H1 (cell line): ENCODE measurements at regions not wholly inside any gene's neighbourhood (a gene's known extent, or its start where the extent isn't known, plus 50 kb on each side); places are given as distances from the start of the nearest gene placed in this dataset.

Experiments used
- CTCF ChIA-PET: fragments of 300-600 bp; sonication (Branson Sonifier 250); formaldehyde crosslinking; loops from one replicate; lab custom pipeline; 2021; ENCODE audit not compliant: partially characterized antibody; lab: Charles Lee
- POLR2A ChIA-PET: fragments of 300-600 bp; sonication (Branson Sonifier 250); formaldehyde crosslinking; loops from one replicate; lab custom pipeline; 2021; ENCODE audit warnings: inconsistent platforms; ENCODE audit not compliant: partially characterized antibody; lab: Charles Lee
- DNase-seq, 2 experiments: peaks; one replicate each; pipeline versions ENCODE4 v3.0.0 to v3.0.0-alpha.2; 2010 to 2022; ENCODE audit warnings: low spot score in 2 of 2, low read depth in 1 of 2, mixed read lengths in 1 of 2
- FAIRE-seq: peaks from 2 replicates; lab custom pipeline; 2011; peaks lifted over from hg19 to GRCh38; lab: Jason Lieb, UNC
- H2AFZ ChIP-seq: 2 replicates; pipeline ENCODE4 v1.8.1; 2012; ENCODE audit warnings: low read length, inconsistent platforms
- H2AK5ac ChIP-seq: 2 replicates; pipeline ENCODE4 v1.6.1; 2013; ENCODE audit warnings: low read depth, low read length
- H2BK120ac ChIP-seq: replicated peaks from 2 replicates; pipeline ENCODE3; 2013; ENCODE audit warnings: low read depth, low read length, inconsistent platforms
- H2BK12ac ChIP-seq: 2 replicates; pipeline ENCODE4 v1.6.1; 2013; ENCODE audit warnings: low read depth, low read length
- H2BK15ac ChIP-seq: 2 replicates; pipeline ENCODE4 v1.6.1; 2013; ENCODE audit warnings: low read length
- H2BK20ac ChIP-seq: 2 replicates; pipeline ENCODE4 v1.6.1; 2013; ENCODE audit warnings: low read length
- H2BK5ac ChIP-seq: 2 replicates; pipeline ENCODE4 v1.6.1; 2013; ENCODE audit warnings: low read depth, low read length
- H3K14ac ChIP-seq: 2 replicates; pipeline ENCODE4 v1.6.1; 2013; ENCODE audit warnings: inconsistent platforms; ENCODE audit not compliant: insufficient read length
- H3K18ac ChIP-seq: 2 replicates; pipeline ENCODE4 v1.6.1; 2013; ENCODE audit warnings: low read length; ENCODE audit errors: extremely low read depth
- H3K23ac ChIP-seq: 2 replicates; pipeline ENCODE4 v1.6.1; 2013; ENCODE audit warnings: inconsistent platforms; ENCODE audit not compliant: insufficient read length
- H3K23me2 ChIP-seq: 2 replicates; pipeline ENCODE4 v1.6.1; 2013; ENCODE audit warnings: low read depth, low read length
- H3K27ac ChIP-seq: 2 replicates; pipeline ENCODE4 v1.6.1; 2011; ENCODE audit warnings: low read depth, low read length, inconsistent platforms
- H3K27me3 ChIP-seq, 4 experiments: replicated peaks in 1 of 4; 1 replicate in 1 of 4; 2 replicates in 3 of 4; pipeline versions ENCODE4 v1.6.1 to v1.8.1; 2011 to 2013; ENCODE audit warnings: low read length in 3 of 4, mild to moderate bottlenecking in 3 of 4, inconsistent platforms in 2 of 4, mixed read lengths in 2 of 4, moderate library complexity in 1 of 4; ENCODE audit not compliant: control insufficient read depth in 3 of 4, insufficient read depth in 3 of 4; ENCODE audit errors: extremely low read depth in 1 of 4
- H3K36me3 ChIP-seq, 4 experiments: 2 replicates each; pipeline versions ENCODE4 v1.6.1 to v1.8.1; 2011 to 2013; ENCODE audit warnings: mild to moderate bottlenecking in 4 of 4, low read length in 3 of 4, moderate library complexity in 2 of 4, control low read depth in 1 of 4, inconsistent platforms in 1 of 4; ENCODE audit not compliant: insufficient read depth in 4 of 4, control insufficient read depth in 2 of 4
- H3K4ac ChIP-seq: replicated peaks from 2 replicates; pipeline ENCODE3; 2013; ENCODE audit warnings: low read length, low read depth, mixed read lengths, inconsistent platforms; ENCODE audit not compliant: insufficient read length
- H3K4me1 ChIP-seq, 4 experiments: replicated peaks in 1 of 4; 1 replicate in 1 of 4; 2 replicates in 3 of 4; pipeline versions ENCODE4 v1.6.1 to v1.8.1; 2011 to 2013; ENCODE audit warnings: low read length in 3 of 4, inconsistent platforms in 2 of 4, mixed read lengths in 1 of 4; ENCODE audit not compliant: insufficient read depth in 4 of 4, control insufficient read depth in 3 of 4
- H3K4me2 ChIP-seq, 2 experiments: 2 replicates each; pipeline versions ENCODE4 v1.6.1 to v1.8.1; 2011 to 2013; ENCODE audit warnings: low read depth in 2 of 2, low read length in 2 of 2, control low read depth in 1 of 2, inconsistent platforms in 1 of 2, mild to moderate bottlenecking in 1 of 2; ENCODE audit not compliant: insufficient read depth in 1 of 2
- H3K4me3 ChIP-seq, 4 experiments: fragments of 200-600, 300-600 bp in 1 of 4; sonication (generic), shearing (Covaris generic), sonication (Bioruptor Twin) in 1 of 4; 2 replicates each; pipeline versions ENCODE4 v1.5.1 to v1.8.1; 2011 to 2016; ENCODE audit warnings: low read length in 4 of 4, low read depth in 3 of 4, control low read depth in 2 of 4, inconsistent platforms in 2 of 4, mild to moderate bottlenecking in 2 of 4, mixed read lengths in 1 of 4, moderate library complexity in 1 of 4; ENCODE audit not compliant: insufficient read depth in 2 of 4; ENCODE audit errors: extremely low read depth in 1 of 4
- H3K56ac ChIP-seq: replicated peaks from 2 replicates; pipeline ENCODE3; 2013; ENCODE audit warnings: low read depth, mild to moderate bottlenecking, mixed read lengths, low read length, inconsistent platforms; ENCODE audit not compliant: insufficient read length
- H3K79me1 ChIP-seq: 2 replicates; pipeline ENCODE4 v1.6.1; 2013; ENCODE audit warnings: low read depth, low read length, control low read depth
- H3K79me2 ChIP-seq, 2 experiments: 2 replicates each; pipeline versions ENCODE4 v1.6.1 to v1.8.1; 2012 to 2013; ENCODE audit warnings: low read length in 2 of 2, mild to moderate bottlenecking in 2 of 2, inconsistent platforms in 1 of 2; ENCODE audit not compliant: insufficient read depth in 2 of 2, control insufficient read depth in 1 of 2
- H3K9ac ChIP-seq, 4 experiments: replicated peaks in 1 of 4; 1 replicate in 1 of 4; 2 replicates in 3 of 4; pipeline versions ENCODE4 v1.6.1 to v1.8.1; 2011 to 2013; ENCODE audit warnings: low read depth in 3 of 4, low read length in 3 of 4, control low read depth in 2 of 4, mild to moderate bottlenecking in 2 of 4, moderate library complexity in 2 of 4, inconsistent platforms in 1 of 4; ENCODE audit errors: extremely low read depth in 1 of 4
- H3K9me3 ChIP-seq, 2 experiments: 2 replicates each; pipeline versions ENCODE4 v1.6.1 to v1.8.1; 2012 to 2013; ENCODE audit warnings: mild to moderate bottlenecking in 2 of 2, moderate library complexity in 2 of 2, control low read depth in 1 of 2, inconsistent platforms in 1 of 2, low read depth in 1 of 2, low read length in 1 of 2, mixed read lengths in 1 of 2; ENCODE audit not compliant: insufficient read depth in 2 of 2
- H4K20me1 ChIP-seq, 2 experiments: replicated peaks in 1 of 2; 2 replicates each; pipeline versions ENCODE3 to v1.8.1; 2011 to 2013; ENCODE audit warnings: inconsistent platforms in 2 of 2, low read length in 2 of 2, mild to moderate bottlenecking in 1 of 2; ENCODE audit not compliant: insufficient read depth in 2 of 2, control insufficient read depth in 1 of 2
- H4K5ac ChIP-seq: 2 replicates; pipeline ENCODE4 v1.6.1; 2013; ENCODE audit warnings: low read length, low read depth, mixed read lengths, inconsistent platforms; ENCODE audit not compliant: insufficient read length
- H4K8ac ChIP-seq: 2 replicates; pipeline ENCODE4 v1.8.0; 2013; ENCODE audit warnings: mild to moderate bottlenecking, moderate library complexity, low read length, inconsistent platforms; ENCODE audit not compliant: insufficient read depth; ENCODE audit errors: extremely low read depth
- H4K91ac ChIP-seq: replicated peaks from 2 replicates; pipeline ENCODE3; 2013; ENCODE audit warnings: low read length, mixed read lengths, inconsistent platforms; ENCODE audit not compliant: insufficient read length
- EGR1 ChIP-seq: IDR thresholded peaks from 2 replicates; pipeline ENCODE4 v1.6.1; 2011; ENCODE audit warnings: low read depth, low read length, borderline replicate concordance
- SAP30 ChIP-seq: fragments of 300-600 bp; sonication (generic); IDR thresholded peaks from 2 replicates; pipeline ENCODE4 v1.7.1; 2012; ENCODE audit warnings: low read length, moderate library complexity, mild to moderate bottlenecking, inconsistent platforms; ENCODE audit not compliant: insufficient read depth, insufficient replicate concordance
- SIRT6 ChIP-seq: IDR thresholded peaks from one replicate; pipeline ENCODE4 v1.7.1; 2012; ENCODE audit warnings: low read length, inconsistent platforms
- SUZ12 ChIP-seq: fragments of 200-600 bp; sonication (generic); IDR thresholded peaks from 2 replicates; pipeline ENCODE4 v1.6.1; 2012; ENCODE audit warnings: mild to moderate bottlenecking, inconsistent platforms, low read length, moderate library complexity, mixed read lengths
- WGBS, 2 experiments: shearing (Covaris generic) in 1 of 2; methylation state at CpG; one replicate each; pipeline versions ENCODE4 v1.1.6 to v1.1.7; 2013 to 2015; ENCODE audit warnings: low lambda C conversion rate in 2 of 2, mixed read lengths in 2 of 2, inconsistent platforms in 1 of 2, low coverage in 1 of 2, missing lambda C conversion rate in 1 of 2; ENCODE audit not compliant: insufficient replicate concordance in 2 of 2, insufficient coverage in 1 of 2, insufficient read length in 1 of 2; ENCODE audit errors: extremely low coverage in 1 of 2, missing lambda C conversion rate in 1 of 2; 5-methylcytosine and 5-hydroxymethylcytosine counted together

GRCh38 chr4:133598779-133599178, 449.7 kb downstream of the PCDH10 start:
- H4K5ac ChIP-seq, result no peak overlapping the region
- POLR2A ChIA-PET, result interaction anchor here (1.2 kb wide), 1 partner anchor 51 kb away, joined by 3 read pairs; no protein-coding TSS in a partner anchor
- WGBS, 2 experiments, result 90% methylated on average over 6 of the region's 6 CpGs; no CpG with 5 or more reads in 1 of the 2 experiments
- H3K4me1 ChIP-seq, result peaks cover 0 to 9% (median 2%) of the 10 kb centered on the region in 4 experiments; a peak in 3 of 7 replicates
- FAIRE-seq (no peak), DNase-seq (no peak)
- no peak overlapping the region for H4K91ac ChIP-seq
- H2BK120ac ChIP-seq, result no peak overlapping the region
- H2BK12ac ChIP-seq, result no peak overlapping the region
- no peak overlapping the region; the same call in 1 of the 2 replicates for H2BK20ac ChIP-seq
- H3K27me3 ChIP-seq, result no peaks in the 10 kb centered on the region
- CTCF ChIA-PET, result no interaction called here
- no peak overlapping the region for H3K4ac ChIP-seq
- H3K9me3 ChIP-seq, result no peaks in the 10 kb centered on the region
- no peaks in the 10 kb centered on the region for H3K79me1 ChIP-seq
- no peaks in the 10 kb centered on the region for H3K36me3 ChIP-seq
- no peaks in the 10 kb centered on the region for H4K20me1 ChIP-seq
- no peak overlapping the region for H3K9ac ChIP-seq
- no peak overlapping the region for H3K4me3 ChIP-seq
- no peak overlapping the region for H4K8ac ChIP-seq
- no peak overlapping the region for H3K4me2 ChIP-seq
- H2AK5ac ChIP-seq, result no peak overlapping the region
- H3K14ac ChIP-seq, result no peak overlapping the region
- H2BK5ac ChIP-seq, result no peak overlapping the region
- no peak for TF ChIP-seq EGR1
- TF ChIP-seq SIRT6, result no peak
- no peak for TF ChIP-seq SAP30
- no peak for TF ChIP-seq SUZ12
- H3K27ac ChIP-seq, result no peak overlapping the region
- H2BK15ac ChIP-seq, result no peak overlapping the region
- H3K23ac ChIP-seq, result no peak overlapping the region
- H3K23me2 ChIP-seq, result no peaks in the 10 kb centered on the region
- H3K18ac ChIP-seq, result no peak overlapping the region
- no peak overlapping the region for H3K56ac ChIP-seq
- 0 out of 2 replicates have a peak overlapping the region, but pooled peaks have one; percentile 42 for H2AFZ ChIP-seq
- no peaks in the 10 kb centered on the region for H3K79me2 ChIP-seq
